H1 (cell line): ENCODE measurements at regions not wholly inside any gene's neighbourhood (a gene's known extent, or its start where the extent isn't known, plus 50 kb on each side); places are given as distances from the start of the nearest gene placed in this dataset.

Experiments
- CEBPB ChIP-seq: IDR thresholded peaks from 2 replicates; pipeline ENCODE4 v1.6.1; 2012; ENCODE audit warnings: low read depth, low read length
- RAD21 ChIP-seq, 2 experiments: IDR thresholded peaks in 1 of 2; conservative IDR thresholded peaks in 1 of 2; 2 replicates each; pipeline ENCODE4 v1.6.1; 2011; ENCODE audit warnings: low read depth in 2 of 2, low read length in 2 of 2, improper control_type of control experiment in 1 of 2, inconsistent platforms in 1 of 2, mild to moderate bottlenecking in 1 of 2, moderate library complexity in 1 of 2
- SUZ12 ChIP-seq: fragments of 200-600 bp; sonication (generic); IDR thresholded peaks from 2 replicates; pipeline ENCODE4 v1.6.1; 2012; ENCODE audit warnings: mild to moderate bottlenecking, inconsistent platforms, low read length, moderate library complexity, mixed read lengths
- TAF1 ChIP-seq: IDR thresholded peaks from 2 replicates; pipeline ENCODE4 v1.6.1; 2011; ENCODE audit warnings: mild to moderate bottlenecking, low read depth, low read length
- ZNF274 ChIP-seq: IDR thresholded peaks from 2 replicates; pipeline ENCODE4 v1.7.0; 2012; ENCODE audit warnings: low read length, borderline replicate concordance; ENCODE audit errors: extremely low read depth
- TF ChIP-seq, protein P1 (sequence below), 3 experiments: IDR thresholded peaks; 1 replicate in 2 of 3; 2 replicates in 1 of 3; pipeline versions ENCODE4 v1.5.1 to v1.6.1; 2011; ENCODE audit warnings: low read length in 3 of 3, mild to moderate bottlenecking in 3 of 3, inconsistent platforms in 2 of 3, low read depth in 1 of 3, moderate library complexity in 1 of 3; ENCODE audit not compliant: insufficient read depth in 1 of 3; ENCODE audit errors: control extremely low read depth in 1 of 3

DNA sequence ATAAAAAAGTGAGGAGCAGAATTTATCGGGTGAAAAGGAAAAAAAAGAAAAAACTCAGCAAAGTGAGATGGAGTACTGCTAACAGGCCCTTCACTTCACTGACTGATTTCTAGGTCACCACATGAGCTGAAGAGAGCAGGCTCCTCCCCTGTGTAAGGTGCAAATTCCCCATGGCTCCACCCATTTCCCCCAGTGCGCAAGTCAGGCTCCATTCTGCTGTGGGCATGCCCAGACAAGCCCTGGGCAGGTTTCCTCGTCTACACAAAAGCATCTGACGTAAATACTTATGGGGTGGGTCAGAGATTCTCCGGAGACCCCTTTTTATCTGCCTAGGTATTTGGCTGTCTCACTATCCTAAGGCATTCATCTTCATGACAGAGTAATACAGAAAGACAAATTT, 157.9 kb downstream of the MAGEB5 start:
- TF ChIP-seq TAF1 (no peak), SUZ12 (no peak), CEBPB (no peak), ZNF274 (no peak), RAD21 (IDR thresholded peaks at IDR 0.05 in 1 of 2, conservative IDR thresholded peaks at IDR 0.05 in 1 of 2; ENCODE audit: low read depth in 2 of 2, low read length in 2 of 2) (no peak)
- TF ChIP-seq, protein P1, sequence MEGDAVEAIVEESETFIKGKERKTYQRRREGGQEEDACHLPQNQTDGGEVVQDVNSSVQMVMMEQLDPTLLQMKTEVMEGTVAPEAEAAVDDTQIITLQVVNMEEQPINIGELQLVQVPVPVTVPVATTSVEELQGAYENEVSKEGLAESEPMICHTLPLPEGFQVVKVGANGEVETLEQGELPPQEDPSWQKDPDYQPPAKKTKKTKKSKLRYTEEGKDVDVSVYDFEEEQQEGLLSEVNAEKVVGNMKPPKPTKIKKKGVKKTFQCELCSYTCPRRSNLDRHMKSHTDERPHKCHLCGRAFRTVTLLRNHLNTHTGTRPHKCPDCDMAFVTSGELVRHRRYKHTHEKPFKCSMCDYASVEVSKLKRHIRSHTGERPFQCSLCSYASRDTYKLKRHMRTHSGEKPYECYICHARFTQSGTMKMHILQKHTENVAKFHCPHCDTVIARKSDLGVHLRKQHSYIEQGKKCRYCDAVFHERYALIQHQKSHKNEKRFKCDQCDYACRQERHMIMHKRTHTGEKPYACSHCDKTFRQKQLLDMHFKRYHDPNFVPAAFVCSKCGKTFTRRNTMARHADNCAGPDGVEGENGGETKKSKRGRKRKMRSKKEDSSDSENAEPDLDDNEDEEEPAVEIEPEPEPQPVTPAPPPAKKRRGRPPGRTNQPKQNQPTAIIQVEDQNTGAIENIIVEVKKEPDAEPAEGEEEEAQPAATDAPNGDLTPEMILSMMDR (IDR thresholded peaks at IDR 0.05; ENCODE audit: control extremely low read depth in 1 of 3, insufficient read depth in 1 of 3, low read depth in 1 of 3, low read length in 3 of 3), result no peak
